ENCODE measurements at regions not wholly inside any gene's neighbourhood (a gene's known extent, or its start where the extent isn't known, plus 50 kb on each side); places are given as distances from the start of the nearest gene placed in this dataset.

DNA sequence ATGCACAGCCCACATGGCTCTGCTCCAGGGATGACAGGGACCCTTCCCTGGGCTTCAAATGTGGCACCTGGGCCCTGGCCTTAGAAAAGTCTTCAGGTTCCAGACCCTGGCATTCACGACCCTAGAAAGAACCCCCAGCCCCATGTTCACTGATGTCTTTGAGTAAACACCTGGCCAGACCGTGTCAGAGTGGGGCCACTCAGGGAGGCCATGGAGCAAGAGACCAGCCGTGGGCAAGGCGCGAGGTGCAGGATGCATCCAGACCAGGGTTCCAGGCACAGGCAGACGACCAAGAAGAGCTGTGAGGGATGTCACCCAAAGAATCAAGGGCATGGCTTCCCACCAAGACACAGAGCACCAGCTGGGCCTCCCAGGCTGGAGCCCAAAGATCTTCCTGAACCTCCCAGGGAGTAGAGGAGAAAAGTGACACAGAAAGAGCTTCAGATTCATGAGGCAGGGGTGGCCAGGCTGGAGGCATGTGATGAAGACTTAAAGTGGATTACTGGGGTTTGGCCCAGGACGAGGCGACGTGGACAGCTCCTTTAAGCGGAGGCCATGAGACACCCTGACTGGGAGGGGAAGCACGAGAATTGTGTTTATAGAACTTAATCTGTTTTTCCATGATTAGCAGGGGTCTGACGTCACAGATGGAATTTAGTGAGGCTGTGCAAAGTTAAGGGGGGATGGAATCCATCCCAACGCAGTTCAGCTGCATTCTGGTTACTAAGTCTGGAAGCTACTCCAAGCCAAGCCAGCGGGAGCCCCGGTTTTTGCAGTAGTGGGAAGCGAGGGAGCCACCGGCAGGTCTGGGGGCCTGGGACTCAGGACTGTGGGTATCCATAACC, 61.6 kb downstream of the ARL6IP4 start:
- H3K4me1 ChIP-seq (ENCODE audit: control insufficient read depth in 1 of 2, insufficient read depth in 2 of 2, low read length in 2 of 2), result peaks cover 0 to 10% of the 10 kb centered on the region in 2 experiments; a peak in 1 of 4 replicates
- no peaks in the 10 kb centered on the region for H3K27me3 ChIP-seq (ENCODE audit: insufficient read depth, low read length)
- H2AFZ ChIP-seq (ENCODE audit: low read depth, low read length, poor library complexity, severe bottlenecking), result no peak overlapping the region
- ATAC-seq (no peak), DNase-seq (ENCODE audit: low read depth, low spot score) (no peak)
- H3K9me3 ChIP-seq (ENCODE audit: control insufficient read depth in 1 of 2, insufficient read depth in 1 of 2, low read depth in 1 of 2, low read length in 2 of 2), result no peaks in the 10 kb centered on the region
- no peak overlapping the region for H3K9ac ChIP-seq (ENCODE audit: low read length)
- no peaks in the 10 kb centered on the region; the same call in 1 of the 2 replicates for H4K20me1 ChIP-seq (ENCODE audit: insufficient read depth)
- H3K9me2 ChIP-seq (ENCODE audit: insufficient read depth), result no peaks in the 10 kb centered on the region
- CTCF ChIA-PET, result interaction anchor here (3.5 to 3.7 kb wide), 2 partner anchors 191 to 196 kb away, joined by 20 to 60 read pairs; partner anchors contain the start of genes MPHOSPH9 and MTRFR
- no peaks in the 10 kb centered on the region for H3K36me3 ChIP-seq (ENCODE audit: control insufficient read depth in 1 of 2, insufficient read depth in 2 of 2, low read length in 2 of 2)
- intact Hi-C loops (cut with micrococcal nuclease), result loop anchor here (5.0 kb wide), 1 partner anchor 105 kb away; no protein-coding TSS in a partner anchor
- no peak overlapping the region for H3K4me3 ChIP-seq (replicated peaks in 1 of 2; ENCODE audit: low read depth in 1 of 2, low read length in 2 of 2)
- POLR2A ChIA-PET, result interaction anchor here (2.9 kb wide), 1 partner anchor 191 kb away, joined by 10 read pairs; the partner anchor contains the start of genes MPHOSPH9 and MTRFR
- no TSS peak for BruUV-seq (replicated peaks)
- TF ChIP-seq TCF7L2 (IDR thresholded peaks at IDR 0.05; ENCODE audit: borderline replicate concordance, extremely low read depth, insufficient read depth, insufficient read length), result no peak
- no peak for TF ChIP-seq CEBPB (IDR thresholded peaks at IDR 0.05; ENCODE audit: low read depth)
- no peak for TF ChIP-seq ZNF274 (IDR thresholded peaks at IDR 0.05; ENCODE audit: low read depth, low read length)
- TF ChIP-seq SP1 (IDR thresholded peaks at IDR 0.05; ENCODE audit: low read depth), result no peak
- TF ChIP-seq, protein P1, sequence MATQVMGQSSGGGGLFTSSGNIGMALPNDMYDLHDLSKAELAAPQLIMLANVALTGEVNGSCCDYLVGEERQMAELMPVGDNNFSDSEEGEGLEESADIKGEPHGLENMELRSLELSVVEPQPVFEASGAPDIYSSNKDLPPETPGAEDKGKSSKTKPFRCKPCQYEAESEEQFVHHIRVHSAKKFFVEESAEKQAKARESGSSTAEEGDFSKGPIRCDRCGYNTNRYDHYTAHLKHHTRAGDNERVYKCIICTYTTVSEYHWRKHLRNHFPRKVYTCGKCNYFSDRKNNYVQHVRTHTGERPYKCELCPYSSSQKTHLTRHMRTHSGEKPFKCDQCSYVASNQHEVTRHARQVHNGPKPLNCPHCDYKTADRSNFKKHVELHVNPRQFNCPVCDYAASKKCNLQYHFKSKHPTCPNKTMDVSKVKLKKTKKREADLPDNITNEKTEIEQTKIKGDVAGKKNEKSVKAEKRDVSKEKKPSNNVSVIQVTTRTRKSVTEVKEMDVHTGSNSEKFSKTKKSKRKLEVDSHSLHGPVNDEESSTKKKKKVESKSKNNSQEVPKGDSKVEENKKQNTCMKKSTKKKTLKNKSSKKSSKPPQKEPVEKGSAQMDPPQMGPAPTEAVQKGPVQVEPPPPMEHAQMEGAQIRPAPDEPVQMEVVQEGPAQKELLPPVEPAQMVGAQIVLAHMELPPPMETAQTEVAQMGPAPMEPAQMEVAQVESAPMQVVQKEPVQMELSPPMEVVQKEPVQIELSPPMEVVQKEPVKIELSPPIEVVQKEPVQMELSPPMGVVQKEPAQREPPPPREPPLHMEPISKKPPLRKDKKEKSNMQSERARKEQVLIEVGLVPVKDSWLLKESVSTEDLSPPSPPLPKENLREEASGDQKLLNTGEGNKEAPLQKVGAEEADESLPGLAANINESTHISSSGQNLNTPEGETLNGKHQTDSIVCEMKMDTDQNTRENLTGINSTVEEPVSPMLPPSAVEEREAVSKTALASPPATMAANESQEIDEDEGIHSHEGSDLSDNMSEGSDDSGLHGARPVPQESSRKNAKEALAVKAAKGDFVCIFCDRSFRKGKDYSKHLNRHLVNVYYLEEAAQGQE (IDR thresholded peaks at IDR 0.05; ENCODE audit: low read depth), result no peak
- TF ChIP-seq POLR2AphosphoS5 (IDR thresholded peaks at IDR 0.05; ENCODE audit: low read depth, low read length), result no peak
- no peak for TF ChIP-seq JUND (IDR thresholded peaks at IDR 0.05)
- TF ChIP-seq ZFX (IDR thresholded peaks at IDR 0.05), result no peak
- TF ChIP-seq, protein P2, sequence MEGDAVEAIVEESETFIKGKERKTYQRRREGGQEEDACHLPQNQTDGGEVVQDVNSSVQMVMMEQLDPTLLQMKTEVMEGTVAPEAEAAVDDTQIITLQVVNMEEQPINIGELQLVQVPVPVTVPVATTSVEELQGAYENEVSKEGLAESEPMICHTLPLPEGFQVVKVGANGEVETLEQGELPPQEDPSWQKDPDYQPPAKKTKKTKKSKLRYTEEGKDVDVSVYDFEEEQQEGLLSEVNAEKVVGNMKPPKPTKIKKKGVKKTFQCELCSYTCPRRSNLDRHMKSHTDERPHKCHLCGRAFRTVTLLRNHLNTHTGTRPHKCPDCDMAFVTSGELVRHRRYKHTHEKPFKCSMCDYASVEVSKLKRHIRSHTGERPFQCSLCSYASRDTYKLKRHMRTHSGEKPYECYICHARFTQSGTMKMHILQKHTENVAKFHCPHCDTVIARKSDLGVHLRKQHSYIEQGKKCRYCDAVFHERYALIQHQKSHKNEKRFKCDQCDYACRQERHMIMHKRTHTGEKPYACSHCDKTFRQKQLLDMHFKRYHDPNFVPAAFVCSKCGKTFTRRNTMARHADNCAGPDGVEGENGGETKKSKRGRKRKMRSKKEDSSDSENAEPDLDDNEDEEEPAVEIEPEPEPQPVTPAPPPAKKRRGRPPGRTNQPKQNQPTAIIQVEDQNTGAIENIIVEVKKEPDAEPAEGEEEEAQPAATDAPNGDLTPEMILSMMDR (IDR thresholded peaks at IDR 0.05 in 2 of 3, conservative IDR thresholded peaks at IDR 0.05 in 1 of 3; ENCODE audit: borderline replicate concordance in 1 of 3, insufficient read depth in 1 of 3, low read depth in 2 of 3, low read length in 2 of 3), result no peak
- TF ChIP-seq EGR1 (IDR thresholded peaks at IDR 0.05; ENCODE audit: low read depth), result no peak
- TF ChIP-seq, protein P3, sequence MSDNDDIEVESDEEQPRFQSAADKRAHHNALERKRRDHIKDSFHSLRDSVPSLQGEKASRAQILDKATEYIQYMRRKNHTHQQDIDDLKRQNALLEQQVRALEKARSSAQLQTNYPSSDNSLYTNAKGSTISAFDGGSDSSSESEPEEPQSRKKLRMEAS (IDR thresholded peaks at IDR 0.05), result no peak
- no peak for TF ChIP-seq YY1 (IDR thresholded peaks at IDR 0.05; ENCODE audit: extremely low read depth, insufficient replicate concordance, low read depth, low read length)
- no peak for TF ChIP-seq EZH2phosphoT487 (IDR thresholded peaks at IDR 0.05; ENCODE audit: borderline replicate concordance)
- TF ChIP-seq SIN3A (IDR thresholded peaks at IDR 0.05; ENCODE audit: low read depth), result no peak
- TF ChIP-seq POLR2A (IDR thresholded peaks at IDR 0.05; ENCODE audit: borderline replicate concordance, extremely low read depth, insufficient read depth, insufficient read length), result no peak
- TF ChIP-seq FOSL1 (IDR thresholded peaks at IDR 0.05; ENCODE audit: low read depth), result no peak
- TF ChIP-seq EZH2 (IDR thresholded peaks at IDR 0.05), result no peak
- no peak for TF ChIP-seq ELF1 (IDR thresholded peaks at IDR 0.05; ENCODE audit: borderline replicate concordance, low read depth)
- RAD21 ChIA-PET (ENCODE audit: low non-redundant PET in 1 of 2, low total read pairs in 2 of 2, uncharacterized antibody in 2 of 2, unreplicated experiment in 2 of 2), result interaction anchor here in 1 of 2 experiments (2.3 kb wide), 1 partner anchor 196 kb away, joined by 16 read pairs; no protein-coding TSS in a partner anchor
- no peaks in the 10 kb centered on the region for H3K79me2 ChIP-seq (ENCODE audit: insufficient read depth, low read length)
- no peak overlapping the region for H3K27ac ChIP-seq (ENCODE audit: low read depth, low read length)
- no peak overlapping the region for H3K4me2 ChIP-seq (ENCODE audit: low read length)

Measured in HCT116 (cell line).